A673 (cell line): ENCODE measurements at regions not wholly inside any gene's neighbourhood (a gene's known extent, or its start where the extent isn't known, plus 50 kb on each side); places are given as distances from the start of the nearest gene placed in this dataset.

ENCODE experiments used
- BruUV-seq: library from RNA; stranded (reverse); fragments of 400-500 nt; replicated peaks from 2 replicates; lab custom pipeline; 2021; lab: Mats Ljungman, UMichigan
- CTCF ChIA-PET: fragments of 300-600 bp; sonication (Branson Sonifier 250); formaldehyde crosslinking; loops from one replicate; lab custom pipeline; 2022; ENCODE audit warnings: antibody characterized with exemption; lab: Charles Lee
- POLR2A ChIA-PET: fragments of 300-600 bp; sonication (Branson Sonifier 250); formaldehyde crosslinking; loops from one replicate; lab custom pipeline; 2022; ENCODE audit warnings: antibody characterized with exemption; ENCODE audit not compliant: low non-redundant PET; lab: Charles Lee
- DNase-seq: peaks from one replicate; pipeline ENCODE4 v3.0.0-alpha.2; 2015; ENCODE audit warnings: low spot score
- H3K27ac ChIP-seq: fragments of 200-600 bp; sonication (generic); 2 replicates; pipeline ENCODE4 v1.5.1; 2016; ENCODE audit warnings: mixed run types, low read depth, mild to moderate bottlenecking, mixed read lengths, antibody characterized with exemption, low read length; ENCODE audit not compliant: poor library complexity, severe bottlenecking
- H3K27me3 ChIP-seq: fragments of 200-600 bp; sonication (generic); replicated peaks from 2 replicates; pipeline ENCODE4 v1.6.1; 2017; ENCODE audit warnings: mixed run types, low read depth, mild to moderate bottlenecking, mixed read lengths, antibody characterized with exemption, low read length; ENCODE audit not compliant: insufficient read depth, poor library complexity
- H3K36me3 ChIP-seq: fragments of 200-600 bp; sonication (generic); 2 replicates; pipeline ENCODE4 v1.6.1; 2016; ENCODE audit warnings: mixed run types, mild to moderate bottlenecking, mixed read lengths, antibody characterized with exemption, low read length; ENCODE audit not compliant: insufficient read depth, poor library complexity, severe bottlenecking
- H3K4me1 ChIP-seq: fragments of 200-600 bp; sonication (generic); 2 replicates; pipeline ENCODE4 v1.6.1; 2017; ENCODE audit warnings: mixed run types, mild to moderate bottlenecking, mixed read lengths, antibody characterized with exemption, low read length; ENCODE audit not compliant: insufficient read depth, poor library complexity, severe bottlenecking
- H3K4me3 ChIP-seq: fragments of 200-600 bp; sonication (generic); 2 replicates; pipeline ENCODE4 v1.5.1; 2016; ENCODE audit warnings: low read depth, mixed run types, mild to moderate bottlenecking, mixed read lengths, low read length; ENCODE audit not compliant: poor library complexity, severe bottlenecking
- H3K9me3 ChIP-seq: fragments of 200-600 bp; sonication (generic); 2 replicates; pipeline ENCODE4 v1.6.1; 2016; ENCODE audit warnings: mixed run types, low read depth, mild to moderate bottlenecking, mixed read lengths, antibody characterized with exemption, low read length; ENCODE audit not compliant: poor library complexity, severe bottlenecking
- EZH2 ChIP-seq: fragments of 200-600 bp; sonication (generic); IDR thresholded peaks from 2 replicates; pipeline ENCODE4 v1.6.1; 2017; ENCODE audit warnings: borderline replicate concordance, low read depth, mild to moderate bottlenecking, mixed read lengths, antibody characterized with exemption, low read length; ENCODE audit not compliant: poor library complexity, severe bottlenecking
- intact Hi-C: fragments of 100-400 bp; cut with micrococcal nuclease; formaldehyde crosslinking; loops from one replicate; pipeline ENCODE4 v1.10.0; 2022; ENCODE audit not compliant: unreplicated experiment
- TF ChIP-seq, protein P1 (sequence below): fragments of 300-800, 200-600 bp; sonication (generic); conservative IDR thresholded peaks from 2 replicates; pipeline ENCODE4 v1.5.1; 2017; ENCODE audit warnings: low read depth, mild to moderate bottlenecking, antibody characterized with exemption, low read length, moderate library complexity, mixed read lengths

DNA sequence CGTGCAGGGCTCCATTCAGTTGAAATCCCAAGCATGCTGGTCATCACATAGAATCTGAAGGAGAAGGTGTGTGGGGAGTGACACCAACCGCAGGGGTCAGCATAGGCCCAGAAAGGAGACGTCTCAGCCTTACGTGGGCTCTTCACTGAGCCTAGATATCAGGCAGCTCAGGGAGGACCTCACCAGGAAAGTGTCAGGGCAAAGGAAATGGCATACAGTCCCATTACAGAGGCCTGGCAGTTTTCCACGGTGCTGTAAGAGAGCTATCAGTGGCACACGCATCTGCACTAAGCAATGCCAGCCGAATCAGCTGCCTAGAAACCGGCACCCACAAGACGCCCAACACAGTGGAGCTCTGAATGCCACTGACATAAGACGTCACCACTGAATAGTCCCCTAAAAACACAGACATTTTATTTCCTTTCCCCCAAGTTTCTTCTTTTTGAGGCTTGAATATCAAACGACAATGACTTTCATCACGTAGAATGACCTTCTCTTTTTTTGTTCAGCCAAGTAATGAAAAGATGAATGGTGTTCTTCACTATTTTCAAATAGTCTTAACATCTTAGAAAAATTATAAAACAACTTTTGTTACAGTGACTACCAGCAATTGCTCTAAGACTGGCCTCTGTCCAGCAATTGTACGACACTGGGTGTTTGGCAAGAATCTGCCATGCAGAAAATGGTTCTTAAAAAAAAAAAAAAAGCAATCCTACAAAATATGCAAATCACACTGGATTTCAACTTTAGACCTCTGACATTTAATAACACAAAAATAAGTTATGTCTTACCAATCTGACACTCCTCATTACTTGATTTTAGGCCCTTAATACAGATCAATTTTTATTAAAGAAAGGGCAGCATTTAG lies 88.9 kb upstream of the FOXQ1 start:
- Histone ChIP-seq H3K9me3 (no peaks in the 10 kb centered on the region), H3K36me3 (no peaks in the 10 kb centered on the region), H3K4me1 (no peaks in the 10 kb centered on the region), H3K27me3 (peaks cover 23% of the 10 kb centered on the region), H3K27ac (no peak overlapping the region), H3K4me3 (no peak overlapping the region)
- TF ChIP-seq EZH2: no peak
- TF ChIP-seq, protein P1, sequence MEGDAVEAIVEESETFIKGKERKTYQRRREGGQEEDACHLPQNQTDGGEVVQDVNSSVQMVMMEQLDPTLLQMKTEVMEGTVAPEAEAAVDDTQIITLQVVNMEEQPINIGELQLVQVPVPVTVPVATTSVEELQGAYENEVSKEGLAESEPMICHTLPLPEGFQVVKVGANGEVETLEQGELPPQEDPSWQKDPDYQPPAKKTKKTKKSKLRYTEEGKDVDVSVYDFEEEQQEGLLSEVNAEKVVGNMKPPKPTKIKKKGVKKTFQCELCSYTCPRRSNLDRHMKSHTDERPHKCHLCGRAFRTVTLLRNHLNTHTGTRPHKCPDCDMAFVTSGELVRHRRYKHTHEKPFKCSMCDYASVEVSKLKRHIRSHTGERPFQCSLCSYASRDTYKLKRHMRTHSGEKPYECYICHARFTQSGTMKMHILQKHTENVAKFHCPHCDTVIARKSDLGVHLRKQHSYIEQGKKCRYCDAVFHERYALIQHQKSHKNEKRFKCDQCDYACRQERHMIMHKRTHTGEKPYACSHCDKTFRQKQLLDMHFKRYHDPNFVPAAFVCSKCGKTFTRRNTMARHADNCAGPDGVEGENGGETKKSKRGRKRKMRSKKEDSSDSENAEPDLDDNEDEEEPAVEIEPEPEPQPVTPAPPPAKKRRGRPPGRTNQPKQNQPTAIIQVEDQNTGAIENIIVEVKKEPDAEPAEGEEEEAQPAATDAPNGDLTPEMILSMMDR: no peak
- intact Hi-C loops: no loop called here
- no peak for DNase-seq
- CTCF ChIA-PET: no interaction called here
- no TSS peak for BruUV-seq
- POLR2A ChIA-PET: no interaction called here

DNA sequence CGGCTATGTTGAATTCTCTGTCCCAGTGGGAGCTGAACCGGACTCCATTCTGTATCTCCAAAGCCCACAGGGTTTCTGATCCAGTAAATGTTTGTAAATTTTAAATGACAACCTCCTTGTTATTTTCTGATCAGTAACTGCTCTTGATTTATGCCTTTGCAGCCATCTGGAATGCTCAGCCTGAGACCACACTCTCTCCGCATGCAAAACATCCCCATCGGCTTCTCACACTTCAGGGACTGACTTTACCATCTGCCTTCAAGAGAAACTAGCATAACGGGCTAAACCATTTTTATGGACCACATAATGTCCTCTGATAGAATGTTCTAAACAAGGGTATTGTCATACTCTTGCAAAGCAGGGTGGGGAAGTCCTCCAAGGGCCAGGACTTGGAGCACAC lies 94.5 kb upstream of the FOXQ1 start:
- no peaks in the 10 kb centered on the region for H3K4me1 ChIP-seq
- H3K27me3 ChIP-seq: peaks cover 12% of the 10 kb centered on the region
- no peaks in the 10 kb centered on the region for H3K36me3 ChIP-seq
- intact Hi-C loops: no loop called here
- H3K9me3 ChIP-seq: no peaks in the 10 kb centered on the region
- no TSS peak for BruUV-seq
- TF ChIP-seq, protein P1: no peak
- no peak for TF ChIP-seq EZH2
- no peak for DNase-seq
- no peak overlapping the region for H3K4me3 ChIP-seq
- CTCF ChIA-PET: no interaction called here
- no peak overlapping the region for H3K27ac ChIP-seq
- POLR2A ChIA-PET: no interaction called here

- Histone ChIP-seq H3K4me3 (no peak overlapping the region), H3K4me1 (no peaks in the 10 kb centered on the region), H3K36me3 (no peaks in the 10 kb centered on the region), H3K9me3 (no peaks in the 10 kb centered on the region), H3K27ac (no peak overlapping the region), H3K27me3 (peaks cover 12% of the 10 kb centered on the region)
- BruUV-seq: no TSS peak
- TF ChIP-seq, protein P1: no peak
- no peak for TF ChIP-seq EZH2
- ChIA-PET CTCF (no interaction called here), POLR2A (no interaction called here)
- no peak for DNase-seq
- intact Hi-C loops: no loop called here
These were observed 95.4 kb upstream of the FOXQ1 start for GRCh38 chr6:1216488-1216974.
